IPS-18a (cell line): ENCODE measurements at regions not wholly inside any gene's neighbourhood (a gene's known extent, or its start where the extent isn't known, plus 50 kb on each side); places are given as distances from the start of the nearest gene placed in this dataset.
"Not testable (repeated sequence)": the region's sequence is repeated elsewhere in the genome, so short reads cannot be mapped to it uniquely, and the experiment has no call there.

ENCODE experiments used
- H3K27ac ChIP-seq: one replicate; pipeline ENCODE4 v1.5.1; 2013; ENCODE audit warnings: low read length
- H3K27me3 ChIP-seq: one replicate; pipeline ENCODE4 v1.6.1; 2013; ENCODE audit warnings: mild to moderate bottlenecking, low read length; ENCODE audit not compliant: control insufficient read depth, insufficient read depth
- H3K36me3 ChIP-seq: one replicate; pipeline ENCODE4 v1.6.1; 2013; ENCODE audit warnings: low read depth, low read length; ENCODE audit not compliant: control insufficient read depth
- H3K4me1 ChIP-seq: one replicate; pipeline ENCODE4 v1.6.1; 2013; ENCODE audit warnings: low read depth, low read length; ENCODE audit not compliant: control insufficient read depth
- H3K4me3 ChIP-seq: one replicate; pipeline ENCODE4 v1.5.1; 2013; ENCODE audit warnings: low read length
- H3K9ac ChIP-seq: one replicate; pipeline ENCODE4 v1.6.1; 2013; ENCODE audit warnings: mild to moderate bottlenecking, low read length, moderate library complexity
- H3K9me3 ChIP-seq: one replicate; pipeline ENCODE4 v1.6.1; 2013; ENCODE audit warnings: low read depth, low read length; ENCODE audit not compliant: control insufficient read depth

- H3K36me3 ChIP-seq, result no peaks in the 10 kb centered on the region
- H3K27me3 ChIP-seq, result no peaks in the 10 kb centered on the region
- no peak overlapping the region for H3K9ac ChIP-seq
- H3K9me3 ChIP-seq, result no peaks in the 10 kb centered on the region
- no peak overlapping the region for H3K4me3 ChIP-seq
- no peak overlapping the region for H3K27ac ChIP-seq
- H3K4me1 ChIP-seq, result no peaks in the 10 kb centered on the region
Measured at GRCh38 chr2:215861607-215862350, 151.6 kb downstream of the MREG start.

DNA sequence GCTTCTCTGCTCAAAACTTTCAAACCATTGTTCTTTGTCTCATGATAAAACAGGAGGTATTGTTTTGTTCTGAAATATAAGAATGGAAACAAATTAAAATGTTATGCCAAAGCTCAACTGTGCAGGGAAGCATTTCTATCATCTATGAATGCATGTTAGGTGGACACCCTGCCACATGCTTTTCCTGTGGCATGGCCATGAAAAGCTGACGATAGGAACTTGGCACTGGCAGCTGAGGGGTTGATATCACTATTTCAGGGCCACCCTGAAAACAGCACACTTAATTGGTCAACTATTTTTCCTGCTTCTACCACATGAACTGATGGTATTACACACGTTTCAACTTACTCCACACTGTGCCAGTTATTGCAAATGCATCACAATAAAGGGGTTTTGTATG is 157.3 kb downstream of the MREG start:
- H3K9me3 ChIP-seq, result no peaks in the 10 kb centered on the region
- no peak overlapping the region for H3K27ac ChIP-seq
- no peaks in the 10 kb centered on the region for H3K36me3 ChIP-seq
- no peaks in the 10 kb centered on the region for H3K4me1 ChIP-seq
- no peak overlapping the region for H3K4me3 ChIP-seq
- H3K27me3 ChIP-seq, result no peaks in the 10 kb centered on the region
- H3K9ac ChIP-seq, result no peak overlapping the region

GRCh38 chr2:215855308-215855707 is 158.0 kb downstream of the MREG start:
- not testable (repeated sequence) for H3K36me3 ChIP-seq, H3K9me3 ChIP-seq, H3K4me3 ChIP-seq, H3K27me3 ChIP-seq, H3K4me1 ChIP-seq, H3K27ac ChIP-seq, H3K9ac ChIP-seq

- no peak overlapping the region for H3K9ac ChIP-seq
- H3K4me1 ChIP-seq, result no peaks in the 10 kb centered on the region
- no peak overlapping the region for H3K4me3 ChIP-seq
- no peaks in the 10 kb centered on the region for H3K9me3 ChIP-seq
- no peaks in the 10 kb centered on the region for H3K27me3 ChIP-seq
- H3K27ac ChIP-seq, result no peak overlapping the region
- H3K36me3 ChIP-seq, result no peaks in the 10 kb centered on the region
Measured at GRCh38 chr2:215854008-215854407, 159.3 kb downstream of the MREG start.

DNA sequence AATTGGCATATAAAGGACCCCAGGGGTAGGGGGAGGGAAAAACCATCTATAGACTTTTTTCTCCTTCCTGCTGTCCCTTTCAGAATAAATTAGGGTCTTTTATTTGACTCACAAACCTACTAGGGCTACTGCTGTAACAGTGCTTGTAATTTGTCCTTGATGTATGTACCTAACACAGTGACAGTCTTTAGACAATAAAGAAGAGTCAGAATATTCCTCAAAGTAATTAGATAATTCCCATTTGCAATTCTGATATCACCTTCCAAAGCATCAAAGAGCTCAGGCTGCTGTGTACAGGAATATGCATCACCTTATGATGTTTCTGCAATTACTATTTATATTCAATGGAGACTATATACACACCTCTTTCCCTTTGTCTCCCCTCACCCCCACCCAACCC is 161.7 kb downstream of the MREG start:
- Histone ChIP-seq H3K36me3 (no peaks in the 10 kb centered on the region), H3K27ac (no peak overlapping the region), H3K4me1 (no peaks in the 10 kb centered on the region), H3K9ac (no peak overlapping the region), H3K4me3 (no peak overlapping the region), H3K27me3 (no peaks in the 10 kb centered on the region), H3K9me3 (no peaks in the 10 kb centered on the region)

DNA sequence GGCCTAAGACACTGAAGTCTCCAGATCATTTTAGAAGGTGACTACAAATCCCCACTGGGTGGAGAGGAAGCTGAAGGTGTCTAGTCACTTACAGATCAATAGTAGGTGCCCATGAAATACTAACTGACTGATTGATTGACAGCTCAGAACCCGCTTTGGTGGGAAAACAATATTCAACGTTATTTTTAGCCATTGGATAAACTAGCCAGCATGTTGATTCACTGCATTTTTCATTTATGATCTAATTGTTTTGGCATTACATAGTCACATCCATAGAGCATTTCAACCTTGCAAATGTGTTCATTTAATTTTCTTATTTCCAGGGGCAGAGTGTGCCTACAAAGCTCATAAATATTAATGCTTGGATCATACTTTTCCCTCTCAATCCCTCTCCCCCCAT is 162.3 kb downstream of the MREG start:
- Histone ChIP-seq H3K27ac (no peak overlapping the region), H3K27me3 (no peaks in the 10 kb centered on the region), H3K4me3 (no peak overlapping the region), H3K36me3 (no peaks in the 10 kb centered on the region), H3K9ac (no peak overlapping the region), H3K4me1 (no peaks in the 10 kb centered on the region), H3K9me3 (no peaks in the 10 kb centered on the region)

DNA sequence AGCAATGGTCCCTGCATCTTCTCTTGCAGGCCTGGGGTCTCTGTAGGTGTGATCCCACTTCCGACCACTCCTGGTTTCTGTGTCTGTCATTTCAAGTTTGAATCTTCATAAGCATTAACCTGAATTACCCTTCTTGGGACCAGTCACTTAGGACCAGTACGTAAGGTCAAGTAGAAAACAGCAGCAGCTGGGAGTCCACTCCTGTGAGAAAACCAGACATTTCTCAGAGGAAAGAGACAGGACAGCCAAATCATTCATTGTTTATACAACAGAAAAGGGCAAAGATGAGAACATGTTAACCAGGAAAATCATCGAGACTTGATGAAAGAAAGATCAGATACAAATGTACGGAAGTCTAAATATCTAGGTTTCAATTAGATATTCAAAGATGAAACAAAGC is 163.0 kb downstream of the MREG start:
- no peaks in the 10 kb centered on the region for H3K36me3 ChIP-seq
- H3K27me3 ChIP-seq, result no peaks in the 10 kb centered on the region
- H3K4me1 ChIP-seq, result no peaks in the 10 kb centered on the region
- H3K9ac ChIP-seq, result no peak overlapping the region
- H3K4me3 ChIP-seq, result no peak overlapping the region
- H3K27ac ChIP-seq, result no peak overlapping the region
- no peaks in the 10 kb centered on the region for H3K9me3 ChIP-seq

DNA sequence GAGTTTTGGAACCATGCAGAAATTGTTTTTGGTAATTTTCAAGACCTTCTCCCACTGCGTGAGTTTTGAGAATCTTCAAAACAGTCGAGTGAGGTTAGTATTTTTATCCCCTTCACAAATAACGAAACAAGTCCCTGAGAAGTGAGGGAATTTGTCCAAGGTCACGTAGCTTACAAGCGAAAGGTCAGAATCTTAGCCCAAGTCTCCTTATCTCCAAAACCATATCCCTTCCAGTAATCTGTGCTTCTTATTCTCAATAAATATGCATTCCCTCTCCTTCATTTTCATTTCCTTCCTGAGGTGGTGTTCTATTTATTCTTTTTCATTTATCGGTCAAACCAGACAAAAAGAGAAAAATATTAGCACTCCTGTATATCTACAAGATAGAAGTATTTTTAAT is 163.6 kb downstream of the MREG start:
- Histone ChIP-seq H3K27ac (no peak overlapping the region), H3K9me3 (no peaks in the 10 kb centered on the region), H3K4me1 (no peaks in the 10 kb centered on the region), H3K4me3 (no peak overlapping the region), H3K36me3 (no peaks in the 10 kb centered on the region), H3K27me3 (no peaks in the 10 kb centered on the region), H3K9ac (no peak overlapping the region)

GRCh38 chr2:215848698-215849097 is 164.7 kb downstream of the MREG start:
- Histone ChIP-seq H3K27me3 (no peaks in the 10 kb centered on the region), H3K9ac (no peak overlapping the region), H3K4me3 (no peak overlapping the region), H3K27ac (no peak overlapping the region), H3K36me3 (no peaks in the 10 kb centered on the region), H3K4me1 (no peaks in the 10 kb centered on the region), H3K9me3 (no peaks in the 10 kb centered on the region)

DNA sequence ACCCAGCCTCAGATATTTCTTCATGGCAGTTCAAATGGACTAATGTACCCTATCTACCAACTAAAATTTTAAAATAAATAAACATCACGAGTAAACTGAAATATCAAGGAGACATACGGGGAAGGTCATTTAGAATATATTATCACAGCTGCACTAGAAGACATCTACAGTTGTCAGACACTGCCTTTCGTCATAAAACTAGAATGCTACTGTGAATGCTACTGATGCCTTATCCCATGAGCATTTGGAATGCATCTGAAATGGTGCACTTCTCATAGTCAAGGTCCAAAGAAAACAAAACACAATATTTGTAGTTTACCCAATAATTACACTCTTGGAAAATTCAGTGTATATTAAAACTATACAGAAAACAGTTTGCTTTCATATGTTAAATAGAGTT is 165.2 kb downstream of the MREG start:
- Histone ChIP-seq H3K9ac (no peak overlapping the region), H3K4me3 (no peak overlapping the region), H3K27me3 (no peaks in the 10 kb centered on the region), H3K9me3 (no peaks in the 10 kb centered on the region), H3K36me3 (no peaks in the 10 kb centered on the region), H3K27ac (no peak overlapping the region), H3K4me1 (no peaks in the 10 kb centered on the region)

- Histone ChIP-seq H3K9ac (no peak overlapping the region), H3K4me1 (no peaks in the 10 kb centered on the region), H3K27ac (no peak overlapping the region), H3K4me3 (no peak overlapping the region), H3K9me3 (no peaks in the 10 kb centered on the region), H3K27me3 (no peaks in the 10 kb centered on the region), H3K36me3 (no peaks in the 10 kb centered on the region)
Measured at GRCh38 chr2:215847718-215848117, 165.6 kb downstream of the MREG start.

DNA sequence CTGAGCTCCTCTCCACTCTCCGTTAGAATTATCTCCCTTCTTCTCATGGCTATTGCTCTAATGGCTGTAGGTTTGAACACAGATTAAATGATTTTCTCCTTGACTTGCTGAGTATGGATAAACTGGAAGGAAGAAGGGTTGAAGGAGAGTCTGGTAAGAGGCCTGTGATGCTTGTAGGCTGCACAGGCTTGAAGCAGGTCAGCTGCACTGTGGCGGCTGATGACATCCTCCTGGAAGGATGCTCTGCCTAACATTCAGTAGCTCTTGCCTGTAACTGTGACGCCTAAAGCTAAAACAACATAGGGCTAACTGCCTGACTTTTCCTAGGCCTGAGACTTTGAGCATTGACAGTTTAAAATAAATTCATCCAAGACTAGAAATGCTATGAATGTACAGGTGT is 166.3 kb downstream of the MREG start:
- Histone ChIP-seq H3K4me1 (no peaks in the 10 kb centered on the region), H3K4me3 (no peak overlapping the region), H3K27me3 (no peaks in the 10 kb centered on the region), H3K36me3 (no peaks in the 10 kb centered on the region), H3K9ac (no peak overlapping the region), H3K27ac (no peak overlapping the region), H3K9me3 (no peaks in the 10 kb centered on the region)
